HG02759 (cell line): ENCODE measurements at regions not wholly inside any gene's neighbourhood (a gene's known extent, or its start where the extent isn't known, plus 50 kb on each side); places are given as distances from the start of the nearest gene placed in this dataset.
"Not testable (repeated sequence)": the region's sequence is repeated elsewhere in the genome, so short reads cannot be mapped to it uniquely, and the experiment has no call there.

Source experiments
- ATAC-seq: cut with Tn5 transposase; IDR thresholded peaks from one replicate; pipeline ENCODE4 v1.9.1; 2021; ENCODE audit warnings: mild to moderate bottlenecking, moderate library complexity; ENCODE audit not compliant: unreplicated experiment

DNA sequence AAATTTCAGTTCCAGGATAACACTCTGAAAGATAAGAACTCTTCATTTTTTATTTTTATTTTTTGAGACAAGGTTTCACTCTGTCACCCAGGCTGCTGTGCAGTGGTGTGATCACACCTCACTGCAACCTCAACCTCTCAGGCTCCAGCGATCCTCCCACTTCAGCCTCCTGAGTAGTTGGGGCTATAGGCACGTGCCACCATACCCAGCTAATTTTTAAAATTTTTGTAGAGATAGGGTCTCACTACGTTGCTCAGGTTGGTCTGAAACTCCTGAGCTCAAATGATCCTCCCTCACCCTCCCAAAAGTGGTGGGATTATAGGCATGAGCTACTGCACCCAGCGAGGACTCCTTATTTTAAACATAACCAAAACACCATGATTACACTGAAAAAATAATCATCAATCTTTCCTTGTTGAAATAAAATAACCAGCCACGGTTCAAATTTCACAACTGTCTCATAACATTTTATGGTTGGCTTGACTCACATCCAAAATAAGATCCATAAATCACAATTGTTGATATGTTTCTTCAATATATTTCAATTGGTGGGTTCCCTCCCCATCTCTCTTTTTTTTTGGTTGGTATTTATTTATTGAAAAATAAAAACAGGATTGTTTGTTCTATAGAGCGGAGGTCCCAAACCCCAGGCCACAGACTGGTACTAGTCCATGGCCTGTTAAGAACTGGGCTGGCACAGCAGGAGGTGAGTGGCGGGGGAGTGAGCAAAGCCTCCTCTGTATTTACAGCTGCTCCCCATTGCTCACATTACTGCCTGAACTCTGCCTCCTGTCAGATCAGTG is 60.1 kb upstream of the FAM171A1 start:
- ATAC-seq, result no peak

DNA sequence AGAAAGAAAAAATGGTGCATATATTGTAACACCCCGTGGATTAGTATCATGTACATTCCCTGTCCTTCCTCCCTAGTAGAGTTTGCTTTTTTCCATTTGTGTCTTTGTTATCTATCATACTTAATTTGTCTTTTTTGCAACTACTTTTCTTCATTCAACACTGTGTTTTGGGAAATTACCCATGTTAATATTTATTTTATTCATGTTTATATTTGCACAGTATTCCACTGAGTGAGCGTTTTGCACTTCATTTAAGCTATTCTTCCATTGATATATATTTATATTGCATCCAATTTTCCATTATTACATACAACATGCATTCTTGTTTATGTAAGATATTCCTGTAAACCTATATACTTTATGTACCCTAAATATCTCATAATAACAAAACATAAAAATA is 57.6 kb upstream of the FAM171A1 start:
- no peak for ATAC-seq

- no peak for ATAC-seq
Measured at GRCh38 chr10:15427843-15428414, 56.8 kb upstream of the FAM171A1 start.

- no peak for ATAC-seq
Measured at GRCh38 chr10:15426558-15426957, 55.5 kb upstream of the FAM171A1 start.

DNA sequence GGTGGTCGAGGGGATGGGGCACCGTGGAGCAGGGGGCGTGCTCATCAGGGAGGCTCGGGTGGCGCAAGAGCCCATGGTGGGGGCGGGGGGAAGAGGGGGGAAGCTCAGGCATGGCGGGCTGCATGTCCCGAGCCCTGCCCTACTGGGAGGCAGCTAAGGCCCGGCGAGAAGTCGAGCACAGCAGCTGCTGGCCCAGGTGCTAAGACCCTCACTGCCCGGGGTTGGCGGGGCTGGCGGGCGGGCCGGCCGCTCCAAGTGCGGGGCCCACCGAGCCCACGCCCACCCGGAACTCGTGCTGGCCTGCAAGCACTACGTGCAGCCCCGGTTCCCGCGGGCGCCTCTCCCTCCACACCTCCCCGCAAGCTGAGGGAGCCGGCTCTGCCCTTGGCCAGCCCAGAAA is 55.0 kb upstream of the FAM171A1 start:
- no peak for ATAC-seq

- ATAC-seq, result not testable (repeated sequence)
Measured at GRCh38 chr10:15421875-15422274, 50.8 kb upstream of the FAM171A1 start.
